Type B pancreatic cell (in vitro differentiated cells): ENCODE measurements at regions not wholly inside any gene's neighbourhood (a gene's known extent, or its start where the extent isn't known, plus 50 kb on each side); places are given as distances from the start of the nearest gene placed in this dataset.

ENCODE experiments used
- DNase-seq: peaks from one replicate; pipeline ENCODE4 v3.0.0; 2021; ENCODE audit warnings: mixed read lengths; ENCODE audit not compliant: unreplicated experiment; ENCODE audit errors: extremely low spot score
- H3K27ac Mint-ChIP-seq: 2 replicates; pipeline ENCODE4 v1.8.0; 2021; ENCODE audit warnings: mild to moderate bottlenecking, mixed read lengths
- H3K27me3 Mint-ChIP-seq: 2 replicates; pipeline ENCODE4 v1.8.0; 2021; ENCODE audit warnings: mixed read lengths
- H3K36me3 Mint-ChIP-seq: 2 replicates; pipeline ENCODE4 v1.8.0; 2021; ENCODE audit warnings: mixed read lengths
- H3K4me1 Mint-ChIP-seq: one replicate; pipeline ENCODE4 v1.8.0; 2021; ENCODE audit warnings: mixed read lengths; ENCODE audit not compliant: unreplicated experiment
- H3K4me3 Mint-ChIP-seq: 2 replicates; pipeline ENCODE4 v1.8.0; 2021; ENCODE audit warnings: mild to moderate bottlenecking, mixed read lengths
- H3K9me3 Mint-ChIP-seq: 2 replicates; pipeline ENCODE4 v1.8.0; 2021; ENCODE audit warnings: mixed read lengths
- TF ChIP-seq, protein P1 (sequence below): fragments of 200-600 bp; sonication (generic); conservative IDR thresholded peaks from 2 replicates; pipeline ENCODE4 v1.5.0; 2021; ENCODE audit warnings: antibody characterized with exemption, mild to moderate bottlenecking

DNA sequence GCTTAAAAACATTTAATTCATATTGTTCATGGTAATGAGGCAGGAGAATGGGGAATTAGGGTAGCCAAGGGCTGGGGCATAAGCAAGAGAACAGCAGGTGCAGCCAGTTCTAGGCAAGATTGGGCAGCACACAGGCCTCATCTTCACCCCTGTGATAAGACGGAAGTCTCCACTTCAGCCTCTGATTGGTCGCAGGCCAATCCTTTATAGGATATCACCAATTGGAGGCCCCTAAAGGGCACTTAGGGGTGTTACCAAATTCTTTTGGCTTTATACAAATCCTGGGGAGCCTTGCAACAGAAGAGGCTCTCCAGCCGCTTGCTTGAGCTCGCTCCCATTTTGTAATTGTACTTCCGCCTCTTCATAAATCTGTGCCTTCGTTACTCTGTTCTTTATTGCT lies 231.1 kb downstream of the REEP3 start:
- TF ChIP-seq, protein P1, sequence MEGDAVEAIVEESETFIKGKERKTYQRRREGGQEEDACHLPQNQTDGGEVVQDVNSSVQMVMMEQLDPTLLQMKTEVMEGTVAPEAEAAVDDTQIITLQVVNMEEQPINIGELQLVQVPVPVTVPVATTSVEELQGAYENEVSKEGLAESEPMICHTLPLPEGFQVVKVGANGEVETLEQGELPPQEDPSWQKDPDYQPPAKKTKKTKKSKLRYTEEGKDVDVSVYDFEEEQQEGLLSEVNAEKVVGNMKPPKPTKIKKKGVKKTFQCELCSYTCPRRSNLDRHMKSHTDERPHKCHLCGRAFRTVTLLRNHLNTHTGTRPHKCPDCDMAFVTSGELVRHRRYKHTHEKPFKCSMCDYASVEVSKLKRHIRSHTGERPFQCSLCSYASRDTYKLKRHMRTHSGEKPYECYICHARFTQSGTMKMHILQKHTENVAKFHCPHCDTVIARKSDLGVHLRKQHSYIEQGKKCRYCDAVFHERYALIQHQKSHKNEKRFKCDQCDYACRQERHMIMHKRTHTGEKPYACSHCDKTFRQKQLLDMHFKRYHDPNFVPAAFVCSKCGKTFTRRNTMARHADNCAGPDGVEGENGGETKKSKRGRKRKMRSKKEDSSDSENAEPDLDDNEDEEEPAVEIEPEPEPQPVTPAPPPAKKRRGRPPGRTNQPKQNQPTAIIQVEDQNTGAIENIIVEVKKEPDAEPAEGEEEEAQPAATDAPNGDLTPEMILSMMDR, result no peak
- Mint-ChIP-seq H3K4me3 (no peak overlapping the region), H3K4me1 (peaks cover 4% of the 10 kb centered on the region), H3K36me3 (no peaks in the 10 kb centered on the region), H3K27ac (no peak overlapping the region), H3K27me3 (no peaks in the 10 kb centered on the region), H3K9me3 (no peaks in the 10 kb centered on the region)
- DNase-seq, result no peak

DNA sequence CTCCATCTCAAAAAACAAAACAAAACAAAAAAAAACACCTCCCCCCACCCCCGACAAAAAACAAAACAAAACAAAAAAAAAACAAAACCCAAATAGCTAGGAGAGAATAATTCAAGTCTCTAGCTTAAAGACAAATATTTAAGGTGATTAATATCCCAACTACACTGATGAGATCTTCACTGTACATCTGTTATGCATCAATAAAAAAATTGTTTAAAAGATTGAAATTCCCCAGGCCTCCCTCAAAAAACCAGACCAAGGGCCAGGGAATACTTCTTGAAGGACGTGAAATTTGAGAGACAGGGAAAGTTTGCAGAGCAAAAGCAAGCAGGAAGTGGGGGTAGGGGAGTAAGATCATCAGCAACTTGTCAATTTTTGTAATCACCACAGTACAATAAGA lies 232.6 kb downstream of the REEP3 start:
- no peaks in the 10 kb centered on the region for H3K27me3 Mint-ChIP-seq
- H3K4me1 Mint-ChIP-seq, result peaks cover 4% of the 10 kb centered on the region
- no peak for DNase-seq
- no peak overlapping the region for H3K4me3 Mint-ChIP-seq
- no peaks in the 10 kb centered on the region for H3K9me3 Mint-ChIP-seq
- TF ChIP-seq, protein P1, result no peak
- H3K36me3 Mint-ChIP-seq, result no peaks in the 10 kb centered on the region
- no peak overlapping the region for H3K27ac Mint-ChIP-seq

DNA sequence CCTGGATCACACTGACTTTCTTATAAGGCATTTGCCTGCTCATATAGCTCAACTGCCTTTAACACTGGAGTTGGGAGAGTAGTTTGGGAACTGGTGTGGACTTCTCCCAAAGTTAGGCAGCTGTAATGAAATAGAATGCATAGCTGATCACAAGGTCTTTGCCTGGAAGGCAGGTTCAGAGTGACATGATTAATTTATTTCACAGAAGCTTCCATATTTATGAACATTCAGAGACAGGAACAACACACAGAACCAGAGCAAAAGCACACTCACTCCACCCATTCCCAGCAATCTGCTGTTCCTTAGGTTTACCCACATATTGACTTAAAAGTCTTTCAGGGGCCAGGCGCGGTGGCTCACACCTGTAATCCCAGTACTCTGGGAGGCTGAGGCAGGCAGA lies 234.2 kb downstream of the REEP3 start:
- Mint-ChIP-seq H3K27ac (no peak overlapping the region), H3K9me3 (no peaks in the 10 kb centered on the region), H3K27me3 (peaks cover 4% of the 10 kb centered on the region), H3K4me3 (no peak overlapping the region), H3K4me1 (peaks cover 4% of the 10 kb centered on the region), H3K36me3 (no peaks in the 10 kb centered on the region)
- TF ChIP-seq, protein P1, result no peak
- DNase-seq, result no peak

DNA sequence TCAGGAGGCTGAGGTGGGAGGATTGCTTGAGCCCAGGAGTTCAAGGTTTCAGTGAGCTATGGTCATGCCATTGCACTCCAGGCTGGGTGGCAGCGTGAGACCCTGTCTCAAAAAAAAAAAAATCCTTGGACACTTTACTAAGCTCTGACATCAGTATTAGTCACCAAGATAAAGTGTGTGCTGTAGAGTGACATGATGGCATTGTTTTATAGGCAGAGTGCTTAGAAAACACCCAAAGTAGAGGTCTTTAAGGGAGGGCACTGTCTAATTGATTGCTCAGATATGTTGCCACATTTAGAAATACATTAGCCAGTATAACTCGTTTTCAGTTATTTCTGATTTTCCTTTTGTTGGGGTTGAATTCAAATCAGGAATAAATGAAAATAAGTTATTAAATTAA lies 235.9 kb downstream of the REEP3 start:
- Mint-ChIP-seq H3K27ac (no peak overlapping the region), H3K4me3 (no peak overlapping the region), H3K27me3 (peaks cover 4% of the 10 kb centered on the region), H3K9me3 (no peaks in the 10 kb centered on the region), H3K4me1 (peaks cover 4% of the 10 kb centered on the region), H3K36me3 (no peaks in the 10 kb centered on the region)
- DNase-seq, result no peak
- TF ChIP-seq, protein P1, result no peak

DNA sequence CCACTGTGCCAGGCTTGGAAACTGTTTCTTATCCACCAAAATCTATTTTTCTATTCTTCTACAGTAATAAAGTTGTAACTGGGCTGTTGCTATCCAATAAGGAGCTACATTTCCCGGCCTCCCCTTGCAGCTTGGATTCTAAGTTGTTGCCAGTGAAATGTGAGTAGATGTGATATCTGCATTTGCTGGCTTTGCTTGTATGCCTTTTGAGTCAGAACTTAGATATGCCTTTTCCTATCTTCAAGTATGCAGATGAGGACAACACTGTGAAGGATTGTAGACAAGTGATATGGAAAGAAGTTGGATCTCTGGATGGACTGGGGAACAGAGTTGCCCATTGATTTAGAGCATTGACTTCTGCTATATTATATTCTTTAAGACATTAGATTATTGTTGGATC lies 236.9 kb downstream of the REEP3 start:
- Mint-ChIP-seq H3K36me3 (no peaks in the 10 kb centered on the region), H3K27me3 (peaks cover 4% of the 10 kb centered on the region), H3K27ac (no peak overlapping the region), H3K9me3 (no peaks in the 10 kb centered on the region), H3K4me1 (peaks cover 4% of the 10 kb centered on the region), H3K4me3 (no peak overlapping the region)
- DNase-seq, result no peak
- TF ChIP-seq, protein P1, result no peak

DNA sequence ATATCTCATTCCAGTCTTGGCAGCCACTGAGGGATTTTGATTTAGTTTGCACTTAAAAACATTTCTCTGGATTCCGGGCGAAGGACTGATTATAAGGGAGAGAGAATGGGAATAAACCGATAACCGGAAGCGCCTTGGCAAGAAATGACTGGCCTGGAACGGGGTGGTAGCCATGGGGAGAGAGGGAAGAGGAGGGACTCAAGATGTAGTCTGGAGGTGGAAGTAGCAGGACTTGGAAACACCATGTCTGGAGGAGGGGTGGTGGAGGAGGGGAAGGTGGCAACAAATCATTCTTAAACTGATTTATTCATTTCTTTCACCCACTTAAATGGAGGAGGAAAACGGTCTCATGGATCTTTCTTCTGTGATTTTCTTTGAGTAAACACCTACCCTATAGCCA lies 238.1 kb downstream of the REEP3 start:
- no peaks in the 10 kb centered on the region for H3K9me3 Mint-ChIP-seq
- no peak overlapping the region for H3K27ac Mint-ChIP-seq
- H3K27me3 Mint-ChIP-seq, result peaks cover 4% of the 10 kb centered on the region
- H3K36me3 Mint-ChIP-seq, result no peaks in the 10 kb centered on the region
- TF ChIP-seq, protein P1, result no peak
- H3K4me3 Mint-ChIP-seq, result no peak overlapping the region
- DNase-seq, result no peak
- H3K4me1 Mint-ChIP-seq, result no peaks in the 10 kb centered on the region
